Daoy (cell line): ENCODE measurements at regions not wholly inside any gene's neighbourhood (a gene's known extent, or its start where the extent isn't known, plus 50 kb on each side); places are given as distances from the start of the nearest gene placed in this dataset.

ENCODE experiments used
- DNase-seq: peaks from one replicate; pipeline ENCODE4 v3.0.0-alpha.2; 2015; ENCODE audit warnings: low read depth

GRCh38 chr21:24369746-24370145 lies 1237.5 kb downstream of the MRPL39 start:
- no peak for DNase-seq

- DNase-seq: no peak
Measured at GRCh38 chr21:24369278-24369677, 1238.0 kb downstream of the MRPL39 start.

- DNase-seq: no peak
Measured at GRCh38 chr21:24367936-24368335, 1239.3 kb downstream of the MRPL39 start.

- DNase-seq: no peak
Measured at GRCh38 chr21:24353492-24353891, 1253.8 kb downstream of the MRPL39 start.

- no peak for DNase-seq
Measured at GRCh38 chr21:24339406-24339805, 1267.9 kb downstream of the MRPL39 start.

- no peak for DNase-seq
Measured at GRCh38 chr21:24336491-24336890, 1270.8 kb downstream of the MRPL39 start.

GRCh38 chr21:24323536-24323935 lies 1283.7 kb downstream of the MRPL39 start:
- no peak for DNase-seq

GRCh38 chr21:24316277-24316922 lies 1290.9 kb downstream of the MRPL39 start:
- no peak for DNase-seq

GRCh38 chr21:24310788-24311187 lies 1296.5 kb downstream of the MRPL39 start:
- no peak for DNase-seq

GRCh38 chr21:24308183-24308582 lies 1299.1 kb downstream of the MRPL39 start:
- no peak for DNase-seq

- no peak for DNase-seq
Measured at GRCh38 chr21:24302400-24302799, 1304.9 kb downstream of the MRPL39 start.

- DNase-seq: no peak
Measured at GRCh38 chr21:24298040-24298439, 1309.2 kb downstream of the MRPL39 start.

GRCh38 chr21:24294171-24294570 lies 1313.1 kb downstream of the MRPL39 start:
- DNase-seq: no peak

GRCh38 chr21:24290151-24290833 lies 1317.0 kb downstream of the MRPL39 start:
- DNase-seq: no peak

GRCh38 chr21:24289539-24289938 lies 1317.7 kb downstream of the MRPL39 start:
- DNase-seq: no peak

- no peak for DNase-seq
Measured at GRCh38 chr21:24280596-24280995, 1326.7 kb downstream of the MRPL39 start.

- no peak for DNase-seq
Measured at GRCh38 chr21:24278711-24279110, 1328.6 kb downstream of the MRPL39 start.

GRCh38 chr21:24276204-24276603 lies 1331.1 kb downstream of the MRPL39 start:
- DNase-seq: no peak

GRCh38 chr21:24275616-24276015 lies 1331.7 kb downstream of the MRPL39 start:
- no peak for DNase-seq

GRCh38 chr21:24272521-24272938 lies 1334.8 kb downstream of the MRPL39 start:
- DNase-seq: no peak

- DNase-seq: no peak
Measured at GRCh38 chr21:24265987-24266386, 1341.3 kb downstream of the MRPL39 start.

GRCh38 chr21:24260751-24261150 lies 1346.5 kb downstream of the MRPL39 start:
- DNase-seq: no peak

GRCh38 chr21:24259241-24259640 lies 1348.0 kb downstream of the MRPL39 start:
- DNase-seq: no peak

- no peak for DNase-seq
Measured at GRCh38 chr21:24255591-24255990, 1351.7 kb downstream of the MRPL39 start.
